ENCODE measurements at regions not wholly inside any gene's neighbourhood (a gene's known extent, or its start where the extent isn't known, plus 50 kb on each side); places are given as distances from the start of the nearest gene placed in this dataset.

- no peak for TF ChIP-seq ARID4B (CRISPR knock-in tag; IDR thresholded peaks at IDR 0.05; ENCODE audit: borderline replicate concordance)
Measured at GRCh38 chr6:192313-192664, 100.0 kb upstream of the DUSP22 start (continued).

- ChIA-PET POLR2A (no interaction called here), CTCF (interaction anchor here (0.9 to 2.1 kb wide), 2 partner anchors 24 to 158 kb away, joined by 3 to 7 read pairs; no protein-coding TSS in a partner anchor)
- Mint-ChIP-seq H3K27me3 (ENCODE audit: low read depth) (no peaks in the 10 kb centered on the region), H3K4me1 (no peaks in the 10 kb centered on the region), H3K9me3 (no peaks in the 10 kb centered on the region; the same call in 1 of the 2 replicates), H3K4me3 (no peak overlapping the region), H3K27ac (no peak overlapping the region), H3K36me3 (no peaks in the 10 kb centered on the region)
- DNase-seq (ENCODE audit: low spot score): no peak
- TF ChIP-seq ETV6 (CRISPR knock-in tag; IDR thresholded peaks at IDR 0.05) (no peak), STAT6 (CRISPR knock-in tag; conservative IDR thresholded peaks at IDR 0.05; ENCODE audit: low read depth) (no peak)
- ATAC-seq: no peak
Measured at GRCh38 chr6:193180-193579, 99.1 kb upstream of the DUSP22 start.

GRCh38 chr6:193773-194310, 98.4 kb upstream of the DUSP22 start:
- no peak for DNase-seq (ENCODE audit: low spot score)
- no peaks in the 10 kb centered on the region for H3K4me1 Mint-ChIP-seq
- no peak for TF ChIP-seq MLX (CRISPR knock-in tag; IDR thresholded peaks at IDR 0.05)
- TF ChIP-seq ZSCAN18 (CRISPR knock-in tag; IDR thresholded peaks at IDR 0.05): no peak
- TF ChIP-seq E2F4 (CRISPR knock-in tag; IDR thresholded peaks at IDR 0.05; ENCODE audit: borderline replicate concordance, low read depth): no peak
- no peak for TF ChIP-seq NR1H2 (CRISPR knock-in tag; IDR thresholded peaks at IDR 0.05)
- no peak for TF ChIP-seq ATF1 (CRISPR knock-in tag; IDR thresholded peaks at IDR 0.05)
- no peak for TF ChIP-seq ZNF532 (CRISPR knock-in tag; IDR thresholded peaks at IDR 0.05; ENCODE audit: borderline replicate concordance)
- TF ChIP-seq ZNF396 (CRISPR knock-in tag; IDR thresholded peaks at IDR 0.05; ENCODE audit: borderline replicate concordance): no peak
- TF ChIP-seq NFATC4 (CRISPR knock-in tag; IDR thresholded peaks at IDR 0.05): no peak
- no peak for TF ChIP-seq ATF3 (CRISPR knock-in tag; conservative IDR thresholded peaks at IDR 0.05)
- TF ChIP-seq ZNF219 (CRISPR knock-in tag; IDR thresholded peaks at IDR 0.05; ENCODE audit: borderline replicate concordance): no peak
- no peak for TF ChIP-seq ELF4 (CRISPR knock-in tag; IDR thresholded peaks at IDR 0.05; ENCODE audit: low read depth)

More at GRCh38 chr6:193773-194310, 98.4 kb upstream of the DUSP22 start:
- Mint-ChIP-seq H3K27ac (no peak overlapping the region), H3K9me3 (no peaks in the 10 kb centered on the region; the same call in 1 of the 2 replicates), H3K4me3 (no peak overlapping the region), H3K36me3 (no peaks in the 10 kb centered on the region), H3K27me3 (ENCODE audit: low read depth) (no peaks in the 10 kb centered on the region)
- CTCF ChIA-PET: interaction anchor here (0.7 to 1.2 kb wide), 3 partner anchors 16 to 161 kb away, joined by 3 read pairs; no protein-coding TSS in a partner anchor
- POLR2A ChIA-PET: no interaction called here
- no peak for ATAC-seq
